GM19452 (cell line): ENCODE measurements at regions not wholly inside any gene's neighbourhood (a gene's known extent, or its start where the extent isn't known, plus 50 kb on each side); places are given as distances from the start of the nearest gene placed in this dataset.
"Not testable (repeated sequence)": the region's sequence is repeated elsewhere in the genome, so short reads cannot be mapped to it uniquely, and the experiment has no call there.

Experiments used
- ATAC-seq: cut with Tn5 transposase; IDR thresholded peaks from one replicate; pipeline ENCODE4 v1.9.1; 2021; ENCODE audit not compliant: unreplicated experiment

DNA sequence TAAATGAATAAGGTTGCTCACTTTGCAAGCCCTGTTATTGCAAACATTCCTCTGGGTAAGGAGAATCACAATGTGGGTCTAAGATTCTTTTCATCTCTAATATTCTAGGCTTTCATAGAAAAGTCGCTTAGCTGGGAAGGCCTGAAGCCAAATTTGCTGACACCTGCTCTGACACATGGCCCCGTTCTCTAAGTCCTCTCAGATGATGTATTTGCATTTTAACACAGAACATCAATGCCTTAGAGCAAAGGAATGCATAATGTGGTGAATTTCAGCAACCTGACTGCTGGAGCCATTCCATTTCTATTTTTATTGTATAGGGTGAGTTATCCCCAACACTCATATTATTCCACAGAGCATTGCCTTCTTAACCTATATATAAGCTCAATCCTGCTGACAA, 682.1 kb upstream of the NRP1 start:
- ATAC-seq = no peak

DNA sequence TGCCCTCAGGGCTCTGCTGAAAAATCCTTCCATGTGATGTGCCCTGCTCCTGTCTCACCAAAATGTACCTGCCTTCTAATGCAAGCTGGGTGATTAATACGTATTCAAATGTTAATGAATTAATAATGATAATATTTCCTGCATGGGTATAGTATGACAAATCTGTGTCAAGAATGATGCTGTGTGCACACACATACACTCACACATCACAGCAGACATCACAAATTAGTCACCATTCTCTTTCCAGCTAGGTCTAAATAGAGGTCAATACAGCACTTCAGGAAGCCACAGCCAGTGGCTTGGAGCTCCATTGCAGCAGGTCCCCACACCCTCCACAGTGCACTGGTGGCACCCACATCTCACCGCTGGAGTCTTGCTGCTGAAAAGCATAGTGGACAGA, 681.2 kb upstream of the NRP1 start:
- no peak for ATAC-seq

DNA sequence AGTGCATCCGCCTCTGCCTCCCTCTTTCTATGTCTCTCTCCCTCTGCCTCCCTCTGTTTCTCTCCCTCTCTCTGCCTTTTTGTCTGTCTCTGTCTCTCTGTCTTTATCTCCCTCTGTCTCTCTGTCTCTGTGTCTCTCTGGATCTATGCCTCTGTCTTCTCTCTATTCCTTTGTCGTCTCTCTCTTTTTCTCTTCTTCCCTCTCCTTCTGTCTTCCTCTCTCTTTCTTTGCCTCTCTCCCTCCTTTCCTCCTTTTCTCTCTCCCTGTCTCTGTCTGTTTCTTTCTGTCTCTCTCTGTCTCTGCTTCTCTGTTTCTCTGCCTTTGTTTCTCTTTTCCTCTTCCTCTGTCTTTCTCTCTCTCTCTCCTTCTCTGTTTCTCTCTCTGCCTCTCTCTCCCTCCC, 678.8 kb upstream of the NRP1 start:
- no peak for ATAC-seq

DNA sequence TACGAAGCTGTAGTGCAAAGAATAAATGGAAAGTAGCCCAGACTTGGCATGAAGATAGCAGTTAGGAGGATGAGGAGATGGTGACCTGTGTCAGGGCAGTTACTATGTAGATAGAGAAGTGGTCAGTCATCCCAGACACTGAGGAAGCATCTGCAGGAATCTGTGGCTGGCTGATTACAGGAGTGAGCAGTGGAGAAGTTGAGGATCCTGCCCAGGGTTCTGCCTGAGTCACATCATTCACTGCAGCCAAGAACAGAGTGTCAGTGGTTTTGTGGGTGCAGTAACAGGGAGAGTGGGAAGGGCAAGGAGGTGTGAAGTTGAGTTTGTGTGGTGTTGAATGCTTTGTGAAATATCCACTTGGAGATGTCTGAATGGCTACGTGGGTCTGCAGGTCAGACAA, 676.4 kb upstream of the NRP1 start:
- no peak for ATAC-seq

DNA sequence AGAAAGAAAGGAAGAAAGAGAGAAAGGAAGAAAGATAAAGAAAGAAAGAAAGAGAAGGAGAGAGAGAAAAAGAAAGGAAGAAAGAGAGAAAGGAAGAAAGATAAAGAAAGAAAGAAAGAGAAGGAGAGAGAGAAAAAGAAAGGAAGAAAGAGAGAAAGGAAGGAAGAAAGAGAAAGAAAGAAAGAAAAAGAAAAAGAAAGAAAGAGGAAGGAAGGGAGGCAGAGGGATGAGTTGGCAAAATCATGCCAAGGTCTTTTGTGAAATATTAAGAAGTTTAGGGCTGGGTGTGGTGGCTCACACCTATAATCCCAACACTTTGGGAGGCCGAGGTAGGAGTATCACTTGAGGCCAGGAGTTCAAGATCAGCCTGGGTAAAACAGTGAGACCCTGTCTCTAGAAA, 675.8 kb upstream of the NRP1 start:
- ATAC-seq = not testable (repeated sequence)

DNA sequence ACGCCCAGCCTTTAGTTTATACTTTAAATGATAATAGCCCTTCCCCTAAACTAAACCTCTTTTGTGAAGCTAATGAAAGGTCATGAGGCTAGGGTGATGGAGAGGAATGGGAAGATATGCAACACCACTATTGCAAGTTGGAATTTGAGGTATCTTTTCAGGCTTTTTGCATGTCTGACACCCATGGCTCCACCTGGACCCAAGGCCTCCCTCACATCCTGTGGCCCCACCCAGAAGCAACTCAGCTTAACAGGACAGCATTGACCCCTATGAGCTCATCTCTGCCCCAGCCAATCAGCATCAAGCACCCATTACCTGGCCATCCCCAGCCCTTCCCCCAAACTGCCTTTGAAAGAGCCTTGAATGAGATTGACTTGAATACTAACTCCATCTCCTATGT, 674.2 kb upstream of the NRP1 start:
- ATAC-seq = no peak

DNA sequence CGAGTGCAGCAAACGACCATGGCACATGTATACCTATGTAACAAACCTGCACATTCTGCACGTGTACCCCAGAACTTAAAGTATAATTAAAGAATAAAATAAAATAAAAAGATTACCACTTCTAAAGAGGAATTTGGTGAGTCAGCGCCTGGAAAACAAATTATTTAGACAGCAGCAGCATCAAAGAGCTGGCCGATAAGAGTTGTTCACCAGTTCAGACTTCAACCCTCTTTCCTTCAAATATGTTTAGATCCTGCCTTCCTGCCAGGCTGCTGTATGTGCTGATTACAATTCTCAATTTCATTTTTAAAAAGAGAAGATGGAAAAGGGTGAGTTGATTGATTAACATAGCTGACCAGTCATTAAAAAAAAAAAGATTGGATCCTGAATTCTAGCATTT, 672.0 kb upstream of the NRP1 start:
- no peak for ATAC-seq

DNA sequence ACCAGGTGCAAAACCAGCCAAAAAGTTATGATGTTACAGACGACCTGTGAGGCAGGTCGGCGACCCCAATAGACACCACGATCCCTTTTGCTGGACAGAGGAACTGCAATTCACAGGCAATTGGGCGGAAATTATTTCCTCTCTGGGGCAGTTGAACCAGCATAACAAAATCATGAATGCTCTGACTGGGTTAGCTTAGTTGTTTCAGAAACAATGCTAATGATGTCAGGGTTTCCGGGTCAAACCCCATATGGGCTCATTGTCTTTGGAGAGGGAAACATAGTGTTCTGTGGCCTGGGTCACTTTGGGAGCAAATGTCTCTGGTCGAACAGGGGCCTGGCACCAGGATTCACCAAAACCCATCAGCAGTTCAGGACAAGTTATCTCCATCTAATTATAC, 669.1 kb upstream of the NRP1 start:
- no peak for ATAC-seq

DNA sequence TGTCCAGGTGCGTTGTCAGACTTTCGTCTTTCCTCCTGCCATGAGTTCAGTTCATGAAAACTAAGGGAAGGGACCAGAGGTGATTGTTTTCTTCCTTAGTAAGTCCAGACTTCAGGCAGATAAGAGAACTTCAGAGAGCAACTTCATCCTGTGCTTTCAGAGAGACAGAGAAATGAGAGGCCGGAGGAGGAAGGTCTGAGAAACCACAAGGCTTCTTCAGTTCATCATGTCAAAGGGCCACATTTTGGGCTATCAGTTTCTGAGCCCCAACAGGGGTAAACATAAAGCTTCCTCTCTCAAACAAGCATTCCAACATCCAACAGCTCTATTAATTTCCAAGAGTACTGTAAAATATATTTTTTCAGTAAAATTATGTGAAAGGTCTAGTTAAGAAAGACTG, 668.4 kb upstream of the NRP1 start:
- ATAC-seq = no peak

DNA sequence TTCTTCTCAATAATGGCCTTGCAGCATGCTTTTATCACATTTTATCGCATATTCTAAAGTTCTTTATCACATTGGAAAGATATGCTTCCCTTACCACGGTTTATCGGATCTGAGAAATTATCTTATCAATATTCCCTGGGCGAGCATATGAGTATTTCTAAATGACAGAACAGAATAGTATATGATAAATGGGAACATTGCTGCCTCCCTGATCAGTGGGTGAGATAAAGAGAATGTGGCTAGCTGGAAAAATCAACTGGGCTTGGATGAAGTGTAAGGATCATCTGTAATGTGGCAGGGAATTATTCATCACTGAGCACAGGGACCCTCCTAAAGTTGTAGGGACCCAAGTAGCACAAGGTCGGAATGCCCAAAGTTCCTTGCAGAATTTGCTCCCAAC, 667.4 kb upstream of the NRP1 start:
- no peak for ATAC-seq

DNA sequence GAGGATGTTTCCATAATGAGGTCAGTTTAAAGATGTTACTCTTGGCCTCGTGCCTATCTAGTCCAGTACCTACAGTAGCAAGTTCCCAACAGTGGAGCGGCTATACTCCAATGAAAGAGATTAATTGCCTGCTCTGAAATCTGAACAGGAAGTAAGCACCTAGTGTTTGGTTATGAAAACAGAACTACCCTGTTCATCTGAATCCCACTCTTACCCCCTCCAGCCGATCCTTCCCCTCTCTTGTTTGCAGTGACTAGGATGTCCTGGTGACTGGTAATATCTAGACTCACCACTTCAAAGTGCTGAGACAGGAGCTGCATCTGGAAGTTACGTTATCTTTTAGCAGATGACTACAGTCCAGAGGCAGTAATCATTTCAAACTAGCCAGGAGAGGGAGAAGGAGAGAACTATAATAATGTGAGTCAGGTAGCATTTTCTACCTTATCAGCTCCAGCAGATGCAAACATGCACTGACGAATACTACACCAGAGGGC, 666.7 kb upstream of the NRP1 start:
- ATAC-seq = no peak

DNA sequence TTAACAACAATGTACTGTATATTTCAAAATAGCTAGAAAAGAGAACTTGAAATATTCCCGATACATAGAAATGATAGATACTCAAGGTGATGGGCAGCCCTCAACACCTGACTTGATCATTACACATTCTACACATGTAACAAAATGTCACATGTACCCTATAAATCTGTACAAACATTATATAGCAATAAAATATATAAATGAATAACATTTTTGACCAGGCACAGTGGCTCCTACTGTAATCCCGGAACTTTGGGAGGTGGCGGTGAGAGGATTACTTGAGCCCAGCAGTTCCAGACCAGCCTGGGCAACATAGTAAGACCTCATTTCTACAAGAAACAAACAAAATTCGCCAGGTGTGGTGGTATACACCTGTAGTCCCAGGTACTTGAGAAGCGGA, 659.5 kb upstream of the NRP1 start:
- ATAC-seq = no peak

DNA sequence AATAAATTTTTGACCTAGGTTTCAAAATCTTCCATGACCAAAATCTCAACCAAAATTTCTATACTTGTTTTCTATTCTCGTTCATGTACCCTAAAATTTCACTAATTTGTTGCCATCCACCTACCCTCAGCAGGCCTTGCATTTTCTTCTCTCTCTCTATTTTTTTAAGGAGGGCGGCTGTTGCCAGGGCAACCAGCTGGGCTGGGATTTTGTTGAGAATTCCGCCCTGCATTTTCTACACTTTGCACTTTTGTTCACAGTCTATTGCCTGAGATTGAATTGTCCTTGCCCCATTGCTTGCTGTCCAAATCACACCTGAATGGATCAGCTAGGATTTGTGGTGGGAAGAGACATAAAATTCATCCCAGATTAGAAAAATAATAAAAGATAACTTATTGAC, 657.5 kb upstream of the NRP1 start:
- ATAC-seq = no peak

DNA sequence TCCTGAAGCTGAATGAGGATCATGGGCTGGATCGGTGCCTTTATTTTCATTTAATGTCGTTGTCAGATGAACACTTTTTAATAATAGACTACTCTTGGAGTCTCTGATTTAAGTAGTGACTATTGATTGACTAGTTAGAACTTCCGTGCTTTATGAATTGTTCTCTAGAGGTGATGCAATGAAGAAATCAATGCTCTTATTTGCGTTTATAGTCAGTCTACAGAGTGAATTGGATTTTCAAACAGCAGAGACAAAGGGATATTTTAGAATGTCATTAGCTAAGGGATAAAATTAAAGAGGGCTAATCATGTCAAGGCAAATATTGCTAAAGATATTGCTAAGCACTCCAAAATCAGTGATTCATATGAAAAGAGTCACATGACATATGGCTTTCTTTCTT, 652.0 kb upstream of the NRP1 start:
- ATAC-seq = no peak

DNA sequence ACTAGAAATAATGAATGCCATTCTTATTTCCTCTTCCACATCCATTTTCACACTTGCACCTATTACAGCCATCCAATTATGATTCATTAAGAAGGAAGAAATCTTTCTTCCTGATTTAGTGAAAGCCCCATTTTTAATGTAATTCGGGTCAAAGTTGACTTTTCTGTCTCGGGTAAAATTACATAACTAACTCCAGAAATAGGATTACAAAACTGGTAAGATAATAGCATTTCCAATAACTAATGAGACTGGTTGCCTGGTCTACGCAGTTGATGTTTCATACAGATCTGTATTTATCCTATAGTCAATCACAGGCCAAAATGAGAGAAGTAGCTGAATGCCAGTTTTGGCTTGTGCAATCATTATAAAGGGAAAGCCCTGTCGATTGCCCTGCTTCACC, 651.5 kb upstream of the NRP1 start:
- ATAC-seq = no peak

DNA sequence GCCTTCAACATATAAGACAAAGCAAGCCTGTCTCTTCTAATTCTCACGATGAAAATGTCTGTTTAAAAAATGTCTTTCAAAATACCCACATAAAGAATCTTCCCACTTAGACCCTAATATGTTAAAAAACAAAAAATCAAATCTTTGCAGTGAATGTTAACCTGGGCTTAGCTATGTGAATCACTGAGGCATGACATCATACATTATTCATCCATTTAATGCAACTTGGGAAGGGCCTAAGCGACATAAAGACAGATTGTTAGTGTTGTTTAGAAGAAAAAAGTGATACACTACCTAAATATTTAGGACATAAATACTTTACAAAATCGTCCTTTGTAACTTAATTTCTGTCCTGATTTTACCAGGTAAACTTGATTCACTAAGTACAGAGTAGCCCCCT, 648.5 kb upstream of the NRP1 start:
- ATAC-seq = no peak

DNA sequence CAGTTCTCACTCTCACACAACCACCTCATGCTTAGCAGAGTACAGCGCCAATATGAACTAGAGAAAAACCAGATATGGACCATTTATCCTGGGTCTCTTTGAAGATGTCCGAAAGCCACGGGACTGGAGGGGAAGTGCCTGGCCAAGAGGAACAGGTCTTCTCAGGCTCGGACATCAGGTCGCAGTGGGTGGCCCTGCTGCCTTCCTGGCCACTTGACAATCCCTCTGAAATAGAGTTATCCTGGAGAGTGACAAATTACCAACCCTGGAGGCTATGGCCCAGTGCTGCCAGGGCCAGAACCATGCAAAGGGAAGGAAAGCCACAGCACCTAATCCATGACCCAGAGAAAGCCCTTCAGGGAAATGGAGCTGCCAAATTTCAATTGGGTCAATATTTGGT, 646.8 kb upstream of the NRP1 start:
- ATAC-seq = no peak

DNA sequence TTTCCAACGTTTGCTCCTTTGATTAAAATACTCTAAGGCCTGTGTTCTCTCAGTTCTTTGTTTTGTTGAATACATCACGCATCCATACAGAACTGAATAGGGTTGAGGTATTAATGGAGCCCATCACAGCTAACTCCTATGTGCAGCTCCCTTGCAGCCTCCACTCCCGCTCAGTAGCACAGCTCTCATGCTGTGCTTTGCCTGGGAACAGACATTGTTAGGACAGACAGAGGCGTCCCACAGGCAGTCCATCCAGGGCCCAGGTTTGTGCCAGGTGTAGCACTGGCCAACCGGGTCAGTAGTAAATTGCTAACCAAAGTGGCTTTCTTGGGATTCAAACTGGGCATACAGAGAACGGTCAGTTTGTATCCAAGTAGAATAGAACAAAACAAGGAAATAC, 644.7 kb upstream of the NRP1 start:
- ATAC-seq = no peak

DNA sequence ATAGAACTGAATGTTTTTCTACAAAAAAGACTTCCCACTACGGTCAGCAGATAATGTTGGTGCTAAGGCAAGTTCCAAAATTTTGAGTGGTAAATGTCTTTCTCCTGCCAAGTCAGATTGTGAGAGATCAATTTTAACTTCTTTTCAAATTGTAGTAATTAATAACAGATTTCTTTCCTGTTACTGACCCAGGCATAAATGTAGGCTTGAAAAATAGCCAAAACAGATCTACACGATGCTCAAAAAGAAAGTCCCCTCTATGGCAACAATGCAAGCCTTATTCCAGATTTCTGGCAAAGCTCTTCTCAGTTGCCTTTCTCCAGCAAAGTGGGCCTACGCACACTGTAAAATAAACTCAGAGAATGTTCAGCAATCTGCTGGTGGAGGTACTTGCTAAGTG, 641.0 kb upstream of the NRP1 start:
- ATAC-seq = no peak

DNA sequence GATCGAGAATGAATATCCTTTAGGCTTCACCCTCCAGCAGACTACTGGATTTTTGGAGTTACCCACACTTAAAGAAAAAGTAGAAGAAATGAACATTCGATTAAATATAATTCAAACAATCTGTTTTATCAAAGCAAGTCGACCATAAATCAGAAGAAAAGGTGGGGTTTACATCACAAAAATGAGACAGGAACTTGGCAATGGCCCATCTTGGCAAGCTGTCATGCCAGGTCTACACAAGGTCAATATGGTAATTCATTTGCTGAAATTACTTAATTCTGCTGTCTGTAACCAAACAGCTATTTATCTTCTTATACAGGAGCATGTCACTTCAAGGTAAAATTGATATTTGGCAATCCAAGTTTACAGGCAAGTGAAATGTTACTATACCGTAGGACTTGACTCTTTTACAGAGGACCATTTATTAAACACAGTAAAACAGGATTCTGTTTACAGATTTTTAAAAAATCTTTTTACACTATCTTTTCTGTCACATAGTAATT, 640.6 kb upstream of the NRP1 start:
- ATAC-seq = no peak

DNA sequence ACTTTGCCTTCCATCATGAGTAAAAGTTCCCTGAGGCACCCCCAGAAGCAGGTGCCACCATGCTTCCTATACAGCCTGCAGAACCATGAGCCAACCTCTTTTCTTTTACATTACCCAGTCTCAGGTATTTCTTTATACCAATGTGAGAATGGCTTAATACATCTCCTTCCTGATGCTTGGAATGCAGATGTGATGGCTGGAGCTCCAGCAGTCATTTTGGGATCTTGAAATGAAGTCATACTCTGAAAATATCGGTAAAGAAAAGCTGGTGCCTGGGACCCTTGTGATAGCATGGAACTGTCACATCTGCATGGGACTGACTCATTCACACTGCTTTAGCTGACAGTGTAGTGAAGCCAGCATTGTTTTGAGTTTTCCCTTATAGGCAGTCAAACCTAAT, 634.5 kb upstream of the NRP1 start:
- no peak for ATAC-seq

DNA sequence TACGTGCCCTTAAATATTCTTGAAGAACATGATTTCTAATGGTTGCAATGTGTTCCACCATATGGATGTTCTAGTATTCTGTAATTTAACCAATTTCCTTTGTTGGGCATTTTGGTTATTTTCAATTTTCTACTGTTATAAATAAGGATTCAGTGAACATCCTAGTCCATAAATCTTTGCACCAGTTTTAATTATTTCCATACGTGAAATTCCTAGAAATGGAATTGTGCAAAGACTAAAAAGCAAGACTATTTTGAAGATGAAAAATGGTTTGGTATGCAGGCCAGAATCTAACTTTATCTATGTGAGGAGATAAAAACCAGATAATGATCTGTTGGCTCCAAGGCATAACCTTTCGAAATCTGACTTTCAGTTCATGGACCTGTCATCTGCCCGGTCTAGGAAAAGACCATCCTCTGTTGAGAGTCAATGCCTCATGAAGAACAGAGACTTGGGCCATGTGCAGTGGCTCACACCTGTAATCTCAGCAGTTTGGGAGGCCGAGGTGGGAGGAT, 633.2 kb upstream of the NRP1 start:
- ATAC-seq = no peak

DNA sequence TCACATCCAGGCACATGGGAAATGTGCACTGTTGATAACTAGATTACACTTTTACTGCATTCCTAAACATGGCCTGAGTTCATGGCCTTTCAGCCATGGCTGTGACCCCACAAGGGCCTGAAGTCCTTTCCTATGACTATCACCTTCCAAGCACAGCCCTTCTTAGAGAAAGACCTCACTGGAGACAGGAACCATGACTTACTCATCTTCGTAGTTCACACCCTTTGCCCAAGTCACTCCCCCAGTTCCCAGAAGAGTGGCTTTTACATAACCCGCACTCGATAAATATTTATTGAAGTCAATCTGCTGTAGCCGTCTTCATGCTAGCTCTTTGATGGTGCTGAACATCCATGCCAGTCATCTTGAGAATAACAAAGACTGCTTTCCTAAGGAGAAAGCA, 632.5 kb upstream of the NRP1 start:
- no peak for ATAC-seq
